ENCODE measurements at regions not wholly inside any gene's neighbourhood (a gene's known extent, or its start where the extent isn't known, plus 50 kb on each side); places are given as distances from the start of the nearest gene placed in this dataset.

DNA sequence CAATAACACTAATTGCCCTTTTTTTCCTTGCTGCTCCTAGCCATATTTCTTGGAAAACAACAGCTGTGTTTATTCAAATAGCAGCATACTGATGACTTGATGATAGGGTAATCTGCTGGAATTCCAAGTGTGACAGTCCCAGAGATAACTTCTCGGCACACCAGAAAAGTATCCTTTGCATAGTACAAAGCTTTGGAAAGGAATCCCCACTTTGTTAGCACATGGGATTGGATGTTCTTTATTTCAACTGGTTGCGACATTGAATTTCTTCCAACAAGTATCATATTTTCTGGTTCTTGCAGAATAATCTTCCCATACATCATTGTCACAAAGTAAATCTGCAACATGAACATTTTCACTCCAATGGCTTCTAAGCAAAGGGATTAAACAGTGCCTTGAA is 445.8 kb upstream of the ACVR2A start:
- Histone ChIP-seq H2AK5ac (ENCODE audit: low read length, severe bottlenecking) (no peak overlapping the region), H3K4me2 (ENCODE audit: low read length, poor library complexity, severe bottlenecking) (no peak overlapping the region), H2BK15ac (ENCODE audit: low read depth, poor library complexity, severe bottlenecking) (no peak overlapping the region), H2BK12ac (ENCODE audit: low read length in 2 of 2) (no peak overlapping the region), H3K4me1 (ENCODE audit: control insufficient read depth, insufficient read depth, low read depth, low read length) (no peaks in the 10 kb centered on the region), H3K9ac (ENCODE audit: low read length) (no peak overlapping the region), H2AFZ (ENCODE audit: low read depth, low read length) (no peak overlapping the region), H3K36me3 (ENCODE audit: control insufficient read depth in 1 of 2, insufficient read depth in 2 of 2, low read depth in 1 of 2, low read length in 2 of 2) (no peaks in the 10 kb centered on the region), H3K4ac (ENCODE audit: low read depth in 1 of 2, low read length in 2 of 2) (no peak overlapping the region), H3K79me1 (replicated peaks; ENCODE audit: low read length, poor library complexity, severe bottlenecking) (no peaks in the 10 kb centered on the region), H2BK5ac (ENCODE audit: low read depth, low read length, poor library complexity, severe bottlenecking) (no peak overlapping the region), H4K8ac (ENCODE audit: low read length) (no peak overlapping the region), H3K14ac (ENCODE audit: low read length in 2 of 2) (no peak overlapping the region), H3K23ac (ENCODE audit: low read length in 2 of 2) (no peak overlapping the region), H3K27ac (ENCODE audit: low read length, poor library complexity, severe bottlenecking) (no peak overlapping the region), H3K18ac (ENCODE audit: low read depth in 1 of 2, low read length in 2 of 2) (no peak overlapping the region), H3K9me3 (ENCODE audit: control insufficient read depth, low read length) (no peaks in the 10 kb centered on the region), H3K27me3 (ENCODE audit: control insufficient read depth in 1 of 2, insufficient read depth in 1 of 2, low read length in 2 of 2) (no peaks in the 10 kb centered on the region), H2BK120ac (ENCODE audit: low read depth, low read length) (no peak overlapping the region), H3K4me3 (ENCODE audit: insufficient read depth in 1 of 2, low read depth in 1 of 2, low read length in 2 of 2) (no peak overlapping the region), H4K91ac (ENCODE audit: low read length) (no peak overlapping the region)
- WGBS: 92% methylated on average over 1 of the region's 2 CpGs
- no peak for DNase-seq

DNA sequence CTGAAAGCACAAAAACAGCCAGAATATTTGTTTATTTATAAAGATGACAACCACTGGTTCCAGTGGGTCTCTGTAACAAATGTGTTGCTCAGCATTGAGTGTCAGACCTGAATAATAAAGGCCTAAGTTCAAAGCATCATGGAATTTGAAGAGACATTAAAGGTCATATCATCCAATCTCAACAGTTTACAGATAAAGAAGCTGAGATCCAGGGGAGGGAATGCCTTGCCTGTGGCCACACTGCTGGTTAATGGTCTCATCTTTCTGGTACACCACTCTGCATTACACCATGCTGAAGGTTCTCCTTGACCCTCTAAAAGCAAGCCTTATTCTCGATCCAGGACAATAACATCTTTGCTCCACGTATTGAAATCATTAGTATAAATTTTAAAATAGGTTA is 446.5 kb upstream of the ACVR2A start:
- Histone ChIP-seq H2BK12ac (ENCODE audit: low read length in 2 of 2) (no peak overlapping the region), H3K4me1 (ENCODE audit: control insufficient read depth, insufficient read depth, low read depth, low read length) (no peaks in the 10 kb centered on the region), H2BK15ac (ENCODE audit: low read depth, poor library complexity, severe bottlenecking) (no peak overlapping the region), H2AK5ac (ENCODE audit: low read length, severe bottlenecking) (no peak overlapping the region), H3K23ac (ENCODE audit: low read length in 2 of 2) (no peak overlapping the region), H4K8ac (ENCODE audit: low read length) (no peak overlapping the region), H3K9me3 (ENCODE audit: control insufficient read depth, low read length) (no peaks in the 10 kb centered on the region), H2BK5ac (ENCODE audit: low read depth, low read length, poor library complexity, severe bottlenecking) (no peak overlapping the region), H3K27ac (ENCODE audit: low read length, poor library complexity, severe bottlenecking) (no peak overlapping the region), H3K9ac (ENCODE audit: low read length) (no peak overlapping the region), H3K4me3 (ENCODE audit: insufficient read depth in 1 of 2, low read depth in 1 of 2, low read length in 2 of 2) (no peak overlapping the region), H3K4me2 (ENCODE audit: low read length, poor library complexity, severe bottlenecking) (no peak overlapping the region), H3K4ac (ENCODE audit: low read depth in 1 of 2, low read length in 2 of 2) (no peak overlapping the region), H3K14ac (ENCODE audit: low read length in 2 of 2) (no peak overlapping the region), H4K91ac (ENCODE audit: low read length) (no peak overlapping the region), H2AFZ (ENCODE audit: low read depth, low read length) (no peak overlapping the region), H3K18ac (ENCODE audit: low read depth in 1 of 2, low read length in 2 of 2) (no peak overlapping the region), H2BK120ac (ENCODE audit: low read depth, low read length) (no peak overlapping the region), H3K27me3 (ENCODE audit: control insufficient read depth in 1 of 2, insufficient read depth in 1 of 2, low read length in 2 of 2) (no peaks in the 10 kb centered on the region), H3K36me3 (ENCODE audit: control insufficient read depth in 1 of 2, insufficient read depth in 2 of 2, low read depth in 1 of 2, low read length in 2 of 2) (no peaks in the 10 kb centered on the region), H3K79me1 (replicated peaks; ENCODE audit: low read length, poor library complexity, severe bottlenecking) (no peaks in the 10 kb centered on the region)
- no CpG with 5 or more reads among the region's 2 CpGs for WGBS
- DNase-seq: no peak

DNA sequence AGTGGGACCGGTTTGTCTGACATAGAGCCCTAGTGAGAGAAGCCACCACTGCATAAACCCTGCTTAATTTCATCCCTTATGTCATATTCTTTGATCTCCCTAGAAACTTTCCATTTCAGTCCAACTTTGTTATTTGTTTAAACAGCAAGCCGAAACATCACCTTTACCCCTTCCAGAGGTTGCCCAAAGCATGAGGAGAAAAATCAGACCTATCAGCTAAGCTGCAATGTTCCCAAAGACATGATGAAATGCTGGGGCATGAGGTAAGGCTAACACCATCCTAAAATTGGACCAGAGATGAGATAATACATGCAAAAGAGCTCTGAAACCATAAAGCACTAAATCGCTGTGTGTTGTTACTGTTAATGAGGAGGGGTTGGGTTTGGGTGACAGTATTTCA is 447.9 kb upstream of the ACVR2A start:
- no peak overlapping the region for H4K8ac ChIP-seq (ENCODE audit: low read length)
- no peak overlapping the region for H2AK5ac ChIP-seq (ENCODE audit: low read length, severe bottlenecking)
- no peaks in the 10 kb centered on the region for H3K27me3 ChIP-seq (ENCODE audit: control insufficient read depth in 1 of 2, insufficient read depth in 1 of 2, low read length in 2 of 2)
- H3K4me2 ChIP-seq (ENCODE audit: low read length, poor library complexity, severe bottlenecking): no peak overlapping the region
- no peak overlapping the region for H3K4ac ChIP-seq (ENCODE audit: low read depth in 1 of 2, low read length in 2 of 2)
- H3K9me3 ChIP-seq (ENCODE audit: control insufficient read depth, low read length): no peaks in the 10 kb centered on the region
- no peak for DNase-seq
- 100% methylated on average over 2 of the region's 3 CpGs for WGBS
- H3K79me1 ChIP-seq (replicated peaks; ENCODE audit: low read length, poor library complexity, severe bottlenecking): no peaks in the 10 kb centered on the region
- H3K27ac ChIP-seq (ENCODE audit: low read length, poor library complexity, severe bottlenecking): no peak overlapping the region
- no peak overlapping the region for H2BK15ac ChIP-seq (ENCODE audit: low read depth, poor library complexity, severe bottlenecking)
- H3K4me1 ChIP-seq (ENCODE audit: control insufficient read depth, insufficient read depth, low read depth, low read length): no peaks in the 10 kb centered on the region
- no peak overlapping the region for H3K23ac ChIP-seq (ENCODE audit: low read length in 2 of 2)
- H3K4me3 ChIP-seq (ENCODE audit: insufficient read depth in 1 of 2, low read depth in 1 of 2, low read length in 2 of 2): no peak overlapping the region
- H2BK12ac ChIP-seq (ENCODE audit: low read length in 2 of 2): no peak overlapping the region
- H3K14ac ChIP-seq (ENCODE audit: low read length in 2 of 2): no peak overlapping the region
- no peak overlapping the region for H3K9ac ChIP-seq (ENCODE audit: low read length)
- H2BK5ac ChIP-seq (ENCODE audit: low read depth, low read length, poor library complexity, severe bottlenecking): no peak overlapping the region
- no peak overlapping the region for H2AFZ ChIP-seq (ENCODE audit: low read depth, low read length)
- H3K36me3 ChIP-seq (ENCODE audit: control insufficient read depth in 1 of 2, insufficient read depth in 2 of 2, low read depth in 1 of 2, low read length in 2 of 2): no peaks in the 10 kb centered on the region
- H2BK120ac ChIP-seq (ENCODE audit: low read depth, low read length): no peak overlapping the region
- H4K91ac ChIP-seq (ENCODE audit: low read length): no peak overlapping the region
- H3K18ac ChIP-seq (ENCODE audit: low read depth in 1 of 2, low read length in 2 of 2): no peak overlapping the region

DNA sequence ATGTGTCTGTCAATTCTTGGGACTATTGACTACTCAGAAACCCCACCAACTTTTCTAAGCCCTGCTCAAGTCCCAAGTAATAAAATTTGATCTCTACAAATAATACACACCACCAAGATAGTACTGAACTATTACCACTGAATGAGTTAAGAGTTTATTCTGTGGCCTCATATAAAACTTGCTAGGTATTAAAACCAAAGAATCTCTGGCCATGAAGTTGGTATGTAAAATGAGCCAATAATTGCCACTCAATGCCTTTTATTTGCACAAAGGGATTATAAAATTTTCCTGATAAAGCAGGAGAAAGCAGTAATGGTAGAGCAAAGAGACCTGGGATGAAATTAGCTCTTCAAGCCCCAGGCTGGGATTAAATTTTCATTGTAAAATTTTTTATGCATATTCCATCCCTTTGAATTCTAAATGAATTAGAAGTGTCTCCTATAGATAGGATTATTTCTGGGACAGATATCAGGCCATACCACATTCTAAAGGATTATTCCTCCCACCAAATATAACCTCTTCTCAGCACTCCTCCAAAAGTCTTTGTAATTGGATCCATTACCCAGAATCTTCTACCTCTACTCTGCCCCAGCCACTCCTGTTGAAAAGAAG is 450.5 kb upstream of the ACVR2A start:
- no peak for DNase-seq
- no peak overlapping the region for H3K27ac ChIP-seq (ENCODE audit: low read length, poor library complexity, severe bottlenecking)
- no peaks in the 10 kb centered on the region for H3K79me1 ChIP-seq (replicated peaks; ENCODE audit: low read length, poor library complexity, severe bottlenecking)
- H3K27me3 ChIP-seq (ENCODE audit: control insufficient read depth in 1 of 2, insufficient read depth in 1 of 2, low read length in 2 of 2): no peaks in the 10 kb centered on the region
- no peaks in the 10 kb centered on the region for H3K9me3 ChIP-seq (ENCODE audit: control insufficient read depth, low read length)
- H2AFZ ChIP-seq (ENCODE audit: low read depth, low read length): no peak overlapping the region
- H3K9ac ChIP-seq (ENCODE audit: low read length): no peak overlapping the region
- H3K4me1 ChIP-seq (ENCODE audit: control insufficient read depth, insufficient read depth, low read depth, low read length): no peaks in the 10 kb centered on the region
- no peak overlapping the region for H3K4me3 ChIP-seq (ENCODE audit: insufficient read depth in 1 of 2, low read depth in 1 of 2, low read length in 2 of 2)
- no peaks in the 10 kb centered on the region for H3K36me3 ChIP-seq (ENCODE audit: control insufficient read depth in 1 of 2, insufficient read depth in 2 of 2, low read depth in 1 of 2, low read length in 2 of 2)
- H3K14ac ChIP-seq (ENCODE audit: low read length in 2 of 2): no peak overlapping the region
- H4K8ac ChIP-seq (ENCODE audit: low read length): no peak overlapping the region
- H3K18ac ChIP-seq (ENCODE audit: low read depth in 1 of 2, low read length in 2 of 2): no peak overlapping the region
- H3K4me2 ChIP-seq (ENCODE audit: low read length, poor library complexity, severe bottlenecking): no peak overlapping the region
- no peak overlapping the region for H2BK5ac ChIP-seq (ENCODE audit: low read depth, low read length, poor library complexity, severe bottlenecking)
- H2AK5ac ChIP-seq (ENCODE audit: low read length, severe bottlenecking): no peak overlapping the region
- no peak overlapping the region for H2BK15ac ChIP-seq (ENCODE audit: low read depth, poor library complexity, severe bottlenecking)
- no peak overlapping the region for H4K91ac ChIP-seq (ENCODE audit: low read length)
- H3K23ac ChIP-seq (ENCODE audit: low read length in 2 of 2): no peak overlapping the region
- no peak overlapping the region for H2BK12ac ChIP-seq (ENCODE audit: low read length in 2 of 2)
- no peak overlapping the region for H2BK120ac ChIP-seq (ENCODE audit: low read depth, low read length)
- H3K4ac ChIP-seq (ENCODE audit: low read depth in 1 of 2, low read length in 2 of 2): no peak overlapping the region
